Parathyroid adenoma (tissue), 2 donors: ENCODE measurements at regions not wholly inside any gene's neighbourhood (a gene's known extent, or its start where the extent isn't known, plus 50 kb on each side); places are given as distances from the start of the nearest gene placed in this dataset.

Experiments
- H2AFZ ChIP-seq: fragments of 300-600 bp; sonication (generic); one replicate; pipeline ENCODE4 v1.7.0; 2017; ENCODE audit warnings: antibody characterized with exemption, mild to moderate bottlenecking
- H3K27ac ChIP-seq: fragments of 300-600 bp; sonication (generic); one replicate; pipeline ENCODE4 v1.7.0; 2017
- H3K27me3 ChIP-seq: fragments of 300-600 bp; sonication (generic); one replicate; pipeline ENCODE4 v1.7.0; 2017; ENCODE audit warnings: low read length; ENCODE audit not compliant: control insufficient read depth, insufficient read depth
- H3K36me3 ChIP-seq: fragments of 300-600 bp; sonication (generic); one replicate; pipeline ENCODE4 v1.7.0; 2017; ENCODE audit warnings: low read length; ENCODE audit not compliant: control insufficient read depth, insufficient read depth
- H3K4me1 ChIP-seq: fragments of 300-600 bp; sonication (generic); one replicate; pipeline ENCODE4 v1.7.0; 2017; ENCODE audit warnings: control low read depth
- H3K4me2 ChIP-seq: fragments of 300-600 bp; sonication (generic); one replicate; pipeline ENCODE4 v1.7.0; 2017; ENCODE audit warnings: low read length
- H3K4me3 ChIP-seq: fragments of 300-600 bp; sonication (generic); one replicate; pipeline ENCODE4 v1.7.0; 2017; ENCODE audit warnings: low read depth, low read length
- H3K79me2 ChIP-seq: fragments of 300-600 bp; sonication (generic); one replicate; pipeline ENCODE4 v1.7.0; 2017; ENCODE audit warnings: control low read depth
- H3K9ac ChIP-seq: fragments of 300-600 bp; sonication (generic); one replicate; pipeline ENCODE4 v1.7.0; 2017; ENCODE audit warnings: mild to moderate bottlenecking
- H3K9me3 ChIP-seq: fragments of 300-600 bp; sonication (generic); one replicate; pipeline ENCODE4 v1.7.0; 2017; ENCODE audit warnings: low read length; ENCODE audit not compliant: control insufficient read depth
- TF ChIP-seq, protein P1 (sequence below): fragments of 300-600 bp; sonication (generic); IDR thresholded peaks from one replicate; pipeline ENCODE4 v1.7.0; 2017; ENCODE audit warnings: antibody characterized with exemption, mild to moderate bottlenecking
- donor health status: primary hyperparathyroidism.

DNA sequence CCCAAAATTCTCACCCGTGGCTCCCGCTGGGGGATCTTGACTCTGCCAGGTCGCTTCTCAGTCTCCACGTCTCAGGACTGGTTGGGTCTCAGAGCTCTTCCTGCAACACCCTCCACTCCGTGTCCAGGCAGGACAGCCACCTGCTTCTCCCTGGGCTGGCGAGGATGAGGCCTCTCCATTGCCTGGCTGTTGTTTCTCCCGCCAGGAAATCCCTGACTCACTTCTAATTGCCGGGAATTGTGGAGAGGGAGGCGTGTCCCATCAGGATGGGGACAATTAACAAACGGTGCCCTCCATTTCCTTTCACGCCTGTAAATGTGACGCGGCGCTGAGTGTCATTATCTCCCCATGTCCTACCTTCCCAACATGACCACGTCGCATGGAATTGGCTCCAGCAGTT lies 204.5 kb downstream of the RBFOX3 start:
- Histone ChIP-seq H3K9me3 (no peaks in the 10 kb centered on the region), H3K36me3 (no peaks in the 10 kb centered on the region), H3K27ac (no peak overlapping the region), H3K9ac (no peak overlapping the region), H3K4me3 (no peak overlapping the region), H3K27me3 (no peaks in the 10 kb centered on the region), H3K4me2 (no peak overlapping the region), H3K79me2 (no peaks in the 10 kb centered on the region), H3K4me1 (peaks cover 2% of the 10 kb centered on the region), H2AFZ (no peak overlapping the region)
- TF ChIP-seq, protein P1, sequence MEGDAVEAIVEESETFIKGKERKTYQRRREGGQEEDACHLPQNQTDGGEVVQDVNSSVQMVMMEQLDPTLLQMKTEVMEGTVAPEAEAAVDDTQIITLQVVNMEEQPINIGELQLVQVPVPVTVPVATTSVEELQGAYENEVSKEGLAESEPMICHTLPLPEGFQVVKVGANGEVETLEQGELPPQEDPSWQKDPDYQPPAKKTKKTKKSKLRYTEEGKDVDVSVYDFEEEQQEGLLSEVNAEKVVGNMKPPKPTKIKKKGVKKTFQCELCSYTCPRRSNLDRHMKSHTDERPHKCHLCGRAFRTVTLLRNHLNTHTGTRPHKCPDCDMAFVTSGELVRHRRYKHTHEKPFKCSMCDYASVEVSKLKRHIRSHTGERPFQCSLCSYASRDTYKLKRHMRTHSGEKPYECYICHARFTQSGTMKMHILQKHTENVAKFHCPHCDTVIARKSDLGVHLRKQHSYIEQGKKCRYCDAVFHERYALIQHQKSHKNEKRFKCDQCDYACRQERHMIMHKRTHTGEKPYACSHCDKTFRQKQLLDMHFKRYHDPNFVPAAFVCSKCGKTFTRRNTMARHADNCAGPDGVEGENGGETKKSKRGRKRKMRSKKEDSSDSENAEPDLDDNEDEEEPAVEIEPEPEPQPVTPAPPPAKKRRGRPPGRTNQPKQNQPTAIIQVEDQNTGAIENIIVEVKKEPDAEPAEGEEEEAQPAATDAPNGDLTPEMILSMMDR, result no peak

DNA sequence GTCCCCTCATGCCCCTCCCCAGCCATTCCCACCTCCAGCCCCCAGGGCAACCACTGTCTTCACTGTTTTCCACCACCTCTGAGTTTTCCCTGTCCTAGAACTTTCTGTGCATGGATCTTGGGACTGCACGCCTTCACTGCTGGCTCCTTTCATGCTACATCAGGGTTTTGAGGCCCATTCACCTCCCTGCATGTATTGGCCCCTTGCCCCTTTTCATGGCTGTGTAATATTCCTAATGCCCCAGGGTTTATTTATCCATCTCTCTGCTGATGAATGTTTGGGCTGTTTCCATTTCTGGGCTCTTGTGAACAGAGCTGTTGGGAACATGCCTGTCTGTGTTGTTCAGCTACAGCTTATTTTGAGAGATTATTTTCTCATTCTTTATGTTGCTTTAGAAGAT lies 205.0 kb downstream of the RBFOX3 start:
- Histone ChIP-seq H3K4me1 (peaks cover 5% of the 10 kb centered on the region), H3K27ac (no peak overlapping the region), H3K4me2 (no peak overlapping the region), H3K27me3 (no peaks in the 10 kb centered on the region), H3K9ac (no peak overlapping the region), H3K79me2 (no peaks in the 10 kb centered on the region), H3K36me3 (no peaks in the 10 kb centered on the region), H3K4me3 (no peak overlapping the region), H2AFZ (no peak overlapping the region), H3K9me3 (no peaks in the 10 kb centered on the region)
- TF ChIP-seq, protein P1, result no peak

DNA sequence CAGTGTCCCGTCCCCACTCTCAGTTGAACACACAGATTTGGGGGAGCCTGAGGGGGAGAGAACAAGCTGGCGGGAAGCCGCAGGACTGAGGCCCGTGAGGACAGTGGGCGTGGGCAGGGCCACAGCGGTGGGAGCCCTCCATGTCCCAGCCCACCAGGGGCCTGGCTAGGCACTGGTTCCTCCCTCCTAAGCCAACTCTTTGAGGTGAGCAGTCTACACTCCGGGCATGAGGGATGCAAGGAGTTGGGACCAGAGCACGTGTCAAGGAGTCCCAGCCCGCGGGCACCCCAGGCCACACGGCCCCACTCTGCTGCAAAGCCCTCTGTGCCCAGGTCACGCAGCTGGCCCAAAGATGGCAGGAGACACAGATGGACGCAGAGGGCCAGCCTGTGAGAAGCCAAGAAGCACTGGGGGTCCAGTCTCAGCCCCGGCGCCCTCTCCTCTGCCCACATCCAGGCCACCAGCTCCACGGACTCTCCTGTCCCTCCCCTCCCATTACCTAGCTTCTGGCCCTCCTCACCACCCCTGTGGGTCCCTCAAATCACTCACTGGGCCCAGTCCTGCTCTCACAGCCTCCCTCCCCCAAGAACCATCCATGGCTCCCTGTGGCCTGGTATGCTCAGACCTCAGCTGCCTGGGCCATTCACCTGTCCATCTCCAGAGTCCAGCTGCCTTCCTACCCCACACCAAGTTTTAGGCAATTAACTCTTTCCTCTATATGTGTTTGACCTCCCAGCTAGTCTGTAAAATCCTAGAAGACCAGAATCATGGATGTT lies 206.5 kb downstream of the RBFOX3 start:
- H3K27ac ChIP-seq, result no peak overlapping the region
- no peaks in the 10 kb centered on the region for H3K36me3 ChIP-seq
- H2AFZ ChIP-seq, result no peak overlapping the region
- H3K9me3 ChIP-seq, result no peaks in the 10 kb centered on the region
- peaks cover 7% of the 10 kb centered on the region for H3K27me3 ChIP-seq
- no peak overlapping the region for H3K4me3 ChIP-seq
- H3K79me2 ChIP-seq, result no peaks in the 10 kb centered on the region
- TF ChIP-seq, protein P1, result no peak
- no peak overlapping the region for H3K9ac ChIP-seq
- peaks cover 10% of the 10 kb centered on the region for H3K4me1 ChIP-seq
- no peak overlapping the region for H3K4me2 ChIP-seq

DNA sequence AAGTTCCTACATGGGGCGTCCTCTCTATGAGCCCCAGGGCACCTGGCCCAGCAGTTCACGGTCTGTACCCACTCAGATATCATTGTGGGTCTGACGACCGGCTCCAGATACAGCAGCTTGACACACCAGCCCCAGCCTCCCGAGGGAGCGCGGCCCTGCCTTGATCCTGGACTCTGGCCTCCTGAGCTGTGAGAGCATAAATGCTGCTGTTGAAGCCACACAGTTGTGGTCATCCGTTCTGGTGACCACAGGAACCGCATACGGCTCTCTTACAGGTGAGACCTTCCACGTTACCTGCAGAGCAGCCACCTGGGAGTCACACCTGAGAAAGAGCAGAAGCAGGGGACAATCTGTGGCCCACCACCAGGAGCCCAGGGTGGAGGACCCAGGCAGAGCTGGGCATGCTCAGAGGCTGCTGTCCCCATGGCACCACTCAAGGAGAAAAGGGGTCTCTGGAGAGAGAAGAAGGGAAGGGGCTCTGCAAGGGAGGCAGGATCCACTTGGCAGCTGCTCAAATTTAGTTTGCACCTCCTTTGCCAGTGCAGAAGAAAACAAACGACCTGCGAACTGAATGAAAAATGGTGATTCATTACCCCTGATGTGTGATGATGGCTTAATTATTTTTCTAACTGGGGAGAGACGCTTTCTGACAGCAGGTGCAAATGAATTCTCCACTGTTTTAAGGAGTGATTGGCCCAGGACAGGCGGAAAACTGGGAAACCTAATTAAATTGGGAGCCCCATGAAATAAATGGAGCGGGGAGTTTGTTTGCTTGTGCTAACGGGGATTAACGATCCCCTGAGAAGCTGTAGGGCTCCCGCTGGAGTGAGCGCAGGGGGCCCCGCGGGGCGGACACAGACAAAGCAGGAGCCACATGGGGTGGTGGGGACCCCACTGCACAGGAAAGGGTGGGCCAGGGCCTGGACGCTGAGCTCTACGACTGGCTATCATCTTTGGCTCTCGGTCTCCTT lies 208.9 kb downstream of the RBFOX3 start:
- Histone ChIP-seq H3K79me2 (no peaks in the 10 kb centered on the region), H3K9me3 (no peaks in the 10 kb centered on the region), H3K27me3 (peaks cover 7% of the 10 kb centered on the region), H3K27ac (no peak overlapping the region), H3K36me3 (no peaks in the 10 kb centered on the region), H3K9ac (no peak overlapping the region), H3K4me1 (peaks cover 10% of the 10 kb centered on the region), H2AFZ (no peak overlapping the region), H3K4me2 (no peak overlapping the region), H3K4me3 (no peak overlapping the region)
- TF ChIP-seq, protein P1, result no peak
